Medulla oblongata (tissue), 1 donor: ENCODE measurements at regions not wholly inside any gene's neighbourhood (a gene's known extent, or its start where the extent isn't known, plus 50 kb on each side); places are given as distances from the start of the nearest gene placed in this dataset.
"Not testable (repeated sequence)": the region's sequence is repeated elsewhere in the genome, so short reads cannot be mapped to it uniquely, and the experiment has no call there.

Experiments used
- DNase-seq: peaks from one replicate; pipeline ENCODE4 v3.0.0-alpha.2; 2015; ENCODE audit errors: extremely low spot score

GRCh38 chr14:46147452-46147851 is 504.1 kb downstream of the RPL10L start:
- DNase-seq = peak; percentile 6

- DNase-seq = no peak
These were observed 504.6 kb downstream of the RPL10L start for GRCh38 chr14:46147024-46147423.

DNA sequence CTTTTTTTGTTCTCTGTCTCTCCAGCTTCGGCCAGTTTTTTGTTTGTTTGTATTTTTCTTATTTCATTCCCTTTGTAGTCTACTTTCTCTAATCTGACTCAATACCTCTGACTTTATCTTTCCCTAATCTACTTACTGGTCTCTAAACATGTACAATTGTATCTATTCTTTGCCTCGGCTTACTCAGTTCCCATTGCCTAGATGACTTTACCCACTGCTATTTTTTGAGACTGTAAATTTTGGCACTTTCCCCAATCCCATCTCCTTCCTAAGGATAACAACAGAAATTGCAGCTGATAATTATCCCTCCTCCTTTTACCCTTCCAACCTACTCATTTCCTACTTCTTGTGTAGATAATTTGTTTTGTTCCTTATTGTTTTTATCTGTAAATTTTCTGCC is 511.1 kb downstream of the RPL10L start:
- DNase-seq = no peak

DNA sequence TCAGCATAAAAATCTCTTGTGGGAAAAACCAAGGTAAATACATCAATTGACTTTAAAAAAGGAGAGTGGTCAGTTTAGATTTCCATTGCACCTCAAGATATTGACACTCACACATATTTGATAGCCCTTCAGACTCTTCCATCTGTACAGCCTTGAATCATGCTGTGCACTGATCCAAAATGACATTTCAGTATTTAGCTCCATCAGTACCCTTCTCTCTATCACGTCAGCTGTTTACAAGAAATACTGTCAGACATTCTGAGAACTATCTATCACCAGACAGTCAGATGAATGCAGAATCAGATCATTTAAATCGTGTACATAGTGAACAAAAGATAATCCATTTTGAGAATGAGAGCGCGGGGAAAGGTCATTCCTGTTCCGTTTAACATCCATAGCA is 511.9 kb downstream of the RPL10L start:
- DNase-seq = no peak

GRCh38 chr14:46137786-46138185 is 513.8 kb downstream of the RPL10L start:
- no peak for DNase-seq

GRCh38 chr14:46136456-46136855 is 515.1 kb downstream of the RPL10L start:
- DNase-seq = no peak

GRCh38 chr14:46108228-46108627 is 543.4 kb downstream of the RPL10L start:
- no peak for DNase-seq

DNA sequence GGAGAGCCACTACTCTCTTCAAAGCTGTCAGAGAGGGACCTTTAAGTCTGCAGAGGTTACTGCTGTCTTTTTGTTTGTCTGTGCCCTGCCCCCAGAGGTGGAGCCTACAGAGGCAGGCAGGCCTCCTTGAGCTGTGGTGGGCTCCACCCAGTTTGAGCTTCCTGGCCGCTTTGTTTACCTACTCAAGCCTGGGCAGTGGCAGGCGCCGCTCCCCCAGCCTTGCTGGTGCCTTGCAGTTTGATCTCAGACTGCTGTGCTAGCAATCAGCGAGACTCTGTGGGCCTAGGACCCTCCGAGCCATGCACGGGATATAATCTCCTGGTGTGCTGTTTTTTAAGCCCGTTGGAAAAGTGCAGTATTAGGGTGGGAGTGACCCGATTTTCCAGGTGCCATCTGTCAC is 550.7 kb downstream of the RPL10L start:
- DNase-seq = not testable (repeated sequence)

- DNase-seq = no peak
These were observed 559.8 kb downstream of the RPL10L start for GRCh38 chr14:46091819-46092218.

DNA sequence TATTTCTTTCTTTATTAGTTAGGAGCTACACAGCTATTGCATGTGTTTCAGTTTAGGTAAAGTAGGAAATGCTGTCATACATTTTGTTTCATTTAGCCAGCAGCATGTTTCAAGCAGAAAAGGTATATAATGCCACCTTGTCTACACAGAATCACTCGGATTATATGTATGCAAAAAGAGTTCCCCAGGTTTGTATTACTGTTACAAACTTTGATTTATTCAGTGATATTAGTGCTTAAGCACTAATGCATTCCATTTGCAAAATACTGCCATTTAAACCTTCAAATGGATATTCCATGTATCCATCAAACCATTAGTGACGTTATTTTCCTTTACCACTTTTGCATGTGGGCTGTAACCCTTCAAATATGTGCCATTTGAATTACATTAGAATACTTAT is 564.0 kb downstream of the RPL10L start:
- DNase-seq = no peak

GRCh38 chr14:46074061-46074460 is 577.5 kb downstream of the RPL10L start:
- DNase-seq = no peak

GRCh38 chr14:46063872-46064271 is 587.7 kb downstream of the RPL10L start:
- DNase-seq = no peak

DNA sequence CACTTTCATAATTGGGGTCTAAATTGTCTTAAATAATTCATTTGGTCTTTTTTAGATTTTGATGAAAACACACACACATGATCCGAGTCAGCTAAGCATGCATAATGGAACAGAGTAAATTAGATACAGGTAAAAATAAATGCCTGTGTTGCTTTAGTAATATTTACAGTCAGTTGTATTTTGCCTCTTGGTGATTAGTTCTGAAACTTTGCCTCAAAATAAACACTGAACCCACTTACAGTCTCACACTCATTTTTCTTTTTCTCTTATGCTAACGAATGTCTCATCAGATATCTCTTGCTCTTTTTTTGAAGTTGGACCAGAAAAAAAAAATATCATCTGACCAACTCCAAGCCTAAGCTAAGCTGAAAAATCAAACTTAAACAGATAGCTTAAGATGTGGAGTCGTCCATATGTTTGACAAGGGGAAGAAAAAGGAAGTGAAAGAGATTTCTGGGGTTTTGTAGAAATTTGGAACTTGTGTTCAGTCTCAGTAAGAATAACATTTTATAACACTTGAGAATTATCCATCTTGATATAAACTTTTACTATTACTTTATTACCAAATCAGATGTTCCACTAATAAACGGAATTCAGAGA is 592.5 kb downstream of the RPL10L start:
- DNase-seq = no peak

GRCh38 chr14:46057799-46058198 is 593.8 kb downstream of the RPL10L start:
- no peak for DNase-seq

DNA sequence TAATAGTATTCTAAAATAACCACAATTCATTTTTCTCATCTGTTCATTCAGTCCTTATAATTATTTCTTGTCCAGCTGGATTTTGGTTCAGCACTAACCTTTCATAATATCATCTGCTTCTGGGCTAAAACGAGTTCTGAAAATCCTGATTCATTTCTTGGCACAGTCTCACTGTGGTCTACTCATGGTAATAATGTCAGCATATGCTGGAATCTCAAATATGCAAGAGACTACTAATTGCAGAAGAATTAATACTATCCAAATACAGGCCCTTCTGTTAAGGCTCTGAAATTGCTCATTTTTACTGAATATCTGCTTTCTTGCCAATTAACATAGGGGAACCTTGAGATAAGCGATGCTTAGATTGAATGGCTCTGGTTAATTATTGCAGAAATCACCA is 597.1 kb downstream of the RPL10L start:
- DNase-seq = no peak

GRCh38 chr14:46053221-46053620 is 598.4 kb downstream of the RPL10L start:
- no peak for DNase-seq

- DNase-seq = no peak
These were observed 599.8 kb downstream of the RPL10L start for GRCh38 chr14:46051796-46052195.

DNA sequence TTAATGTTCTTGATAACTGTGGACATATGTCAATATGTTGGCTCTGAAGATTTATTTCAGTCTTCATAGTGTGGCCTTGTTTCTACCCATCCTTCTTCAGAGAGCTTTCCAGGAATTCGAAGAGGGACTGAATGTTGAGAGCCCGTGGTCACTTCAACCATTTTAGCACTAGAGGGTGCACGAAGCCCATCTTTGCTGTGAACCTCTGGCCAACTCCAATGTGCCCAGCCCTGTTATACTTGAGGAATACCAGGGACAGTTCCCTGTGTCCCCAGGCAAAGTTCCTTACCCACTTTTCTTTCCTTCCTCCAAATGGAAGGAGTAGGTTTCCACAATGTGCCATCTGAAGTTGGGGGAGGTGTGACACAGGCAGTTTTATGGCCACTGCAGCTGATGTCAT is 603.5 kb downstream of the RPL10L start:
- DNase-seq = no peak

DNA sequence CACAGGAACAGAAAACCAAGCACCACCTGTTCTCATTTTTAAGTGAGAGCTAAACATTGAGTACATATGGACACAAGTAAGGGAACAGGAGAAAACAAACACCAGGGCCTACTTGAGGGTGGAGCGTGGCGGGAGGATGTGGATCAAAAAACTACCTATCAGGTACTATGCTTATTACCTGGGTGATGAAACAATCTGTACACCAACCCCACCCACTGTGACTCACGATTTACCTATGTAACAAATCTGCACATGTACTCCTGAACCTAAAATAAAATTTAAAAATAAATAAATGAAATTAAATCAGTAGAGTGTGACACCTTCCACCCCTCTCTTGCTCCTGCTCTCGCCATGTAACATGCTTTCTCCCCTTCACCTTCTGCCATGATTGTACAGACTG is 615.5 kb downstream of the RPL10L start:
- no peak for DNase-seq

DNA sequence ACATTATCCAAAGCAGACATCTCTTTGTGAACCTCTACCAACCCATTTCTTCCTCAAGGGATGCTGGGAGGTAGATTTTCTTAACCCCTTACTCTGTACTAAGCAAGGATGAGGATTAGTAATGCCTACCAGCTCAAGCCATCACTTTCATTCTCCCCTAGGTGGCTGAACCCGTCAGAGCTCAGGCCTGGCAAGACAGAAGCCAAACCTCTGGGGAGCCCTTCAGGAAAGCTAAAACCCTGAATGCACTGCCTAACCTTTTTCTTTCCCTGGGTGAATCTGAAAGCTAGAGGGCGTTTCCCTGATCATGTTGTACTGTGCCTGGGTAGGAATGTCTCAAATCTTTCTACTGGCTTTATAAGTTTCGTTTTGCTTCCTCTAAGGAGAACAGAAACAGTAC is 617.3 kb downstream of the RPL10L start:
- no peak for DNase-seq

- no peak for DNase-seq
These were observed 632.6 kb downstream of the RPL10L start for GRCh38 chr14:46018846-46019420.

DNA sequence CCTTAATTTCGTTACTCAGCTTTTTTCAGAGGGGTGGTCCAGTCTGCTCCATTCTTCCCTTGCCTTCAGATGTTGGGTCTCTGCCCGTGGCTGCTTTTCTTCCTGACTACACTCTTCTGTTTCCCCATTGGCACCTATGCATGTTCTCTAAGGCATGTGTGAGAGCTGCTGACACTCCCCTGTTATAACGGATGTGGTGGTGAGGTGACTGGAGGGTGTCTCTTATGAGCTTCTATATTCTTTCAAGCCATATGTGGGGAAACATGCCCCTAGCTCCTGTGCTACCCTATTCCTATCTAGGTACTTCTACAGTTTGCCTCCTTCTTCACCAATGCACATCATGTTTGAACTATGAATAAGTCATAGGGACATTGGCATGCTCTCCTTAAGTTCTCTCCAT is 643.2 kb downstream of the RPL10L start:
- no peak for DNase-seq

- DNase-seq = no peak
These were observed 653.0 kb downstream of the RPL10L start for GRCh38 chr14:45998554-45998953.

GRCh38 chr14:45990252-45990651 is 661.3 kb downstream of the RPL10L start:
- DNase-seq = no peak
